HEK293 (cell line): ENCODE measurements at regions not wholly inside any gene's neighbourhood (a gene's known extent, or its start where the extent isn't known, plus 50 kb on each side); places are given as distances from the start of the nearest gene placed in this dataset.

Experiments
- CTCF ChIA-PET: fragments of 350-600 bp; formaldehyde crosslinking; extraction: SDS; loops from one replicate; lab custom pipeline; 2021; ENCODE audit warnings: antibody characterized with exemption; lab: Yijun Ruan, JAX
- POLR2A ChIA-PET: fragments of 300-600 bp; formaldehyde crosslinking; extraction: SDS; loops from one replicate; lab custom pipeline; 2020; ENCODE audit warnings: antibody characterized with exemption, inconsistent platforms; lab: Yijun Ruan, JAX
- H3K27ac ChIP-seq: fragments of 200-500 bp; sonication (Bioruptor generic); 2 replicates; pipeline ENCODE4 v1.5.1; 2014; ENCODE audit warnings: low read depth, low read length, control low read depth, inconsistent platforms; ENCODE audit errors: extremely low read depth
- H3K36me3 ChIP-seq, 2 experiments: fragments of 200-500 bp in 1 of 2; sonication (Bioruptor generic) in 1 of 2; 1 replicate in 1 of 2; 2 replicates in 1 of 2; pipeline ENCODE4 v1.5.1; 2014 to 2017; ENCODE audit warnings: inconsistent platforms in 2 of 2, low read length in 2 of 2; ENCODE audit not compliant: control insufficient read depth in 2 of 2, insufficient read depth in 1 of 2
- H3K4me1 ChIP-seq: fragments of 200-500 bp; sonication (Bioruptor generic); 2 replicates; pipeline ENCODE4 v1.5.1; 2014; ENCODE audit warnings: mild to moderate bottlenecking, low read length, inconsistent platforms; ENCODE audit not compliant: control insufficient read depth, insufficient read depth
- H3K4me3 ChIP-seq: 2 replicates; pipeline ENCODE4 v1.5.1; 2011; ENCODE audit warnings: low read depth, mild to moderate bottlenecking, control low read depth, low read length, moderate library complexity
- H3K9me3 ChIP-seq: fragments of 200-500 bp; sonication (Bioruptor generic); 2 replicates; pipeline ENCODE4 v1.5.1; 2014; ENCODE audit warnings: low read depth, low read length, inconsistent platforms; ENCODE audit not compliant: control insufficient read depth, insufficient read depth
- KLF8 ChIP-seq: fragments of 450-650 bp; formaldehyde crosslinking; IDR thresholded peaks from 2 replicates; pipeline ENCODE4 v1.5.1; 2016; ENCODE audit warnings: missing biosample characterization, missing genetic modification characterization
- OVOL3 ChIP-seq: fragments of 450-650 bp; formaldehyde crosslinking; IDR thresholded peaks from 2 replicates; pipeline ENCODE4 v1.5.1; 2016; ENCODE audit warnings: missing biosample characterization, missing genetic modification characterization
- SCRT1 ChIP-seq: fragments of 450-650 bp; formaldehyde crosslinking; IDR thresholded peaks from 2 replicates; pipeline ENCODE4 v1.5.1; 2016; ENCODE audit warnings: missing biosample characterization, missing genetic modification characterization, borderline replicate concordance
- TCF7L2 ChIP-seq: IDR thresholded peaks from 2 replicates; pipeline ENCODE4 v1.6.1; 2011; ENCODE audit warnings: low read depth, mild to moderate bottlenecking, inconsistent platforms, low read length, moderate library complexity, borderline replicate concordance
- ZFHX2 ChIP-seq: fragments of 450-650 bp; formaldehyde crosslinking; conservative IDR thresholded peaks from 2 replicates; pipeline ENCODE4 v1.5.1; 2016; ENCODE audit warnings: missing biosample characterization, missing genetic modification characterization
- ZFP69B ChIP-seq: fragments of 450-650 bp; formaldehyde crosslinking; IDR thresholded peaks from 2 replicates; pipeline ENCODE4 v1.5.1; 2016; ENCODE audit warnings: missing biosample characterization, missing genetic modification characterization
- ZNF169 ChIP-seq: fragments of 450-650 bp; formaldehyde crosslinking; IDR thresholded peaks from 2 replicates; pipeline ENCODE4 v1.5.1; 2016; ENCODE audit warnings: missing biosample characterization, missing genetic modification characterization
- ZNF223 ChIP-seq: fragments of 450-650 bp; formaldehyde crosslinking; IDR thresholded peaks from 2 replicates; pipeline ENCODE4 v1.5.1; 2016; ENCODE audit warnings: missing biosample characterization, missing genetic modification characterization
- ZNF274 ChIP-seq, 2 experiments: fragments of 200-500 bp in 1 of 2; fragments of 450-650 bp in 1 of 2; sonication (Bioruptor generic) in 1 of 2; formaldehyde crosslinking in 1 of 2; IDR thresholded peaks; 2 replicates each; pipeline versions ENCODE4 v1.5.1 to v1.6.1; 2014 to 2016; ENCODE audit warnings: borderline replicate concordance in 1 of 2, inconsistent platforms in 1 of 2, low read length in 1 of 2, missing biosample characterization in 1 of 2, missing genetic modification characterization in 1 of 2
- ZNF394 ChIP-seq: fragments of 450-650 bp; formaldehyde crosslinking; IDR thresholded peaks from 2 replicates; pipeline ENCODE4 v1.5.1; 2016; ENCODE audit warnings: missing biosample characterization, missing genetic modification characterization, mild to moderate bottlenecking, moderate library complexity, borderline replicate concordance
- ZNF514 ChIP-seq: fragments of 450-650 bp; formaldehyde crosslinking; IDR thresholded peaks from 2 replicates; pipeline ENCODE4 v1.5.1; 2016; ENCODE audit warnings: missing biosample characterization, missing genetic modification characterization
- ZNF768 ChIP-seq: fragments of 450-650 bp; formaldehyde crosslinking; IDR thresholded peaks from 2 replicates; pipeline ENCODE4 v1.5.1; 2018; ENCODE audit warnings: missing biosample characterization, mild to moderate bottlenecking, missing genetic modification characterization
- TF ChIP-seq, protein P1 (sequence below): fragments of 450-650 bp; formaldehyde crosslinking; IDR thresholded peaks from 2 replicates; pipeline ENCODE4 v1.5.1; 2016; ENCODE audit warnings: missing biosample characterization, missing genetic modification characterization
- TF ChIP-seq, protein P2 (sequence below): fragments of 450-650 bp; formaldehyde crosslinking; IDR thresholded peaks from 2 replicates; pipeline ENCODE4 v1.5.1; 2016; ENCODE audit warnings: missing biosample characterization, missing genetic modification characterization, low read depth
- TF ChIP-seq, protein P3 (sequence below): fragments of 450-650 bp; IDR thresholded peaks from 2 replicates; pipeline ENCODE4 v1.5.1; 2018; ENCODE audit warnings: missing biosample characterization, missing genetic modification characterization
- TF ChIP-seq, protein P4 (sequence below): fragments of 450-650 bp; formaldehyde crosslinking; IDR thresholded peaks from 2 replicates; pipeline ENCODE4 v1.5.1; 2016; ENCODE audit warnings: missing biosample characterization, missing genetic modification characterization
- TF ChIP-seq, protein P5 (sequence below): fragments of 450-650 bp; formaldehyde crosslinking; IDR thresholded peaks from 2 replicates; pipeline ENCODE4 v1.5.1; 2016; ENCODE audit warnings: missing biosample characterization, missing genetic modification characterization, borderline replicate concordance

DNA sequence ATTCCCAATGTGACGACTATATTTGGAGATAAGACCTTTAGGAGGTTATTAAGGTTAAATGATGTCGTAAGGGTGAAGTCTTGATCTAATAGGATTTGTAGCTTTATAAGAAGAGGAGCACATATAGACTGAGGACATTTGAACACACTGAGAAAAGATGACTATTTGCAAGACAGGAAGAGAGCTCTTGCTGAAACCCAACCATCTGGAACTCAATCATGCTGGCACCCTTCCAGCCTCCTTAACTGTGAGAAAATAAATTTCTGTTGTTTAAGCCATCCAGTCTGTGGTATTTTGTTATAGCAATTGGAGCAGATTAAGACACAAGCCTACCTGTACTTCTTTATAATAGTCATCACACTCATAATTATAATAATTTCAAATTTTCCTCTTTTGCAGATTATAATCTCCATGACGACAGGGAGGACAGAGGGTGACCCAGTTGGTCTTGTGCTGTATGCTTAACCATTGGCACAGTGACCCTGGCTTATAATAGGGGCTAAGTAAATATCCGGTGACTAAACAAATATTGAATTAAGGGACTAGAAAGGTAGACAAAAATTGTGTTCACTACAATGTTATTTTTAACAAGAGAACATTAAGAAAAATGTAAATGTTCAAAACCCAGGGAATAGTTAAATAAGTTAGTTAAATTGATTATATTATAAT is 206.4 kb upstream of the HDDC2 start:
- CTCF ChIA-PET, result interaction anchor here (1.3 kb wide), 1 partner anchor 245 kb away, joined by 4 read pairs; no protein-coding TSS in a partner anchor
- POLR2A ChIA-PET, result no interaction called here

DNA sequence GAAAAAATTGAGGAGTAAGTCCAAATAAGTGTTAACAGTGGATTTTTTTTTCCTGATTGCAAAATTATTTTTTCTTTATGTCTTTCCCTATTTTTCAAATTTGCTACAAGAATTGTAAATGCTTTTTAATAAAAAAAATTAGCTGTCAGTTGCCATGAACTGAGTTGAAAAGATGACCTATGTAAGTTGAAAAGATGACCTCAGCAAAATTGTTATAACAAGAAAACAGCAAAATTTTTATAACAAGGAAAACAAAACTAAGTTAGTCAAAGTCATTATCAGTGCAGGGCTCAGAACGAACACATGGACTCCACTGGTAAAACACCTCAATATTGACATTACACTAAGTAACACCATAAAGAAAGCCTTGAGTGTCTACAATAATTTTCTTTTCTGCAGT is 207.0 kb upstream of the HDDC2 start:
- TF ChIP-seq TCF7L2 (no peak), OVOL3 (no peak)
- TF ChIP-seq, protein P1, sequence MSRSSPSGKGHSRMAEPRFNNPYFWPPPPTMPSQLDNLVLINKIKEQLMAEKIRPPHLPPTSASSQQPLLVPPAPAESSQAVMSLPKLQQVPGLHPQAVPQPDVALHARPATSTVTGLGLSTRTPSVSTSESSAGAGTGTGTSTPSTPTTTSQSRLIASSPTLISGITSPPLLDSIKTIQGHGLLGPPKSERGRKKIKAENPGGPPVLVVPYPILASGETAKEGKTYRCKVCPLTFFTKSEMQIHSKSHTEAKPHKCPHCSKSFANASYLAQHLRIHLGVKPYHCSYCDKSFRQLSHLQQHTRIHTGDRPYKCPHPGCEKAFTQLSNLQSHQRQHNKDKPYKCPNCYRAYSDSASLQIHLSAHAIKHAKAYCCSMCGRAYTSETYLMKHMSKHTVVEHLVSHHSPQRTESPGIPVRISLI (tag by site-specific recombination), result 0 out of 2 replicates have a peak, but pooled peaks have one; percentile 34
- TF ChIP-seq, all 188 proteins: peak for 1
- ChIA-PET POLR2A (no interaction called here), CTCF (no interaction called here)
- Histone ChIP-seq H3K4me1 (peaks cover 8% of the 10 kb centered on the region), H3K36me3 (no peaks in the 10 kb centered on the region), H3K4me3 (no peak overlapping the region), H3K9me3 (no peaks in the 10 kb centered on the region), H3K27ac (no peak overlapping the region)

More for the DNA sequence above, 206.4 kb upstream of the HDDC2 start:
- no peak overlapping the region for H3K27ac ChIP-seq
- H3K36me3 ChIP-seq, result no peaks in the 10 kb centered on the region
- peaks cover 8% of the 10 kb centered on the region for H3K4me1 ChIP-seq
- no peak overlapping the region for H3K4me3 ChIP-seq
- H3K9me3 ChIP-seq, result no peaks in the 10 kb centered on the region
- TF ChIP-seq, protein P2, sequence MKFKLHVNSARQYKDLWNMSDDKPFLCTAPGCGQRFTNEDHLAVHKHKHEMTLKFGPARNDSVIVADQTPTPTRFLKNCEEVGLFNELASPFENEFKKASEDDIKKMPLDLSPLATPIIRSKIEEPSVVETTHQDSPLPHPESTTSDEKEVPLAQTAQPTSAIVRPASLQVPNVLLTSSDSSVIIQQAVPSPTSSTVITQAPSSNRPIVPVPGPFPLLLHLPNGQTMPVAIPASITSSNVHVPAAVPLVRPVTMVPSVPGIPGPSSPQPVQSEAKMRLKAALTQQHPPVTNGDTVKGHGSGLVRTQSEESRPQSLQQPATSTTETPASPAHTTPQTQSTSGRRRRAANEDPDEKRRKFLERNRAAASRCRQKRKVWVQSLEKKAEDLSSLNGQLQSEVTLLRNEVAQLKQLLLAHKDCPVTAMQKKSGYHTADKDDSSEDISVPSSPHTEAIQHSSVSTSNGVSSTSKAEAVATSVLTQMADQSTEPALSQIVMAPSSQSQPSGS, result no peak
- TF ChIP-seq ZFP69B (tag by site-specific recombination), result no peak

DNA sequence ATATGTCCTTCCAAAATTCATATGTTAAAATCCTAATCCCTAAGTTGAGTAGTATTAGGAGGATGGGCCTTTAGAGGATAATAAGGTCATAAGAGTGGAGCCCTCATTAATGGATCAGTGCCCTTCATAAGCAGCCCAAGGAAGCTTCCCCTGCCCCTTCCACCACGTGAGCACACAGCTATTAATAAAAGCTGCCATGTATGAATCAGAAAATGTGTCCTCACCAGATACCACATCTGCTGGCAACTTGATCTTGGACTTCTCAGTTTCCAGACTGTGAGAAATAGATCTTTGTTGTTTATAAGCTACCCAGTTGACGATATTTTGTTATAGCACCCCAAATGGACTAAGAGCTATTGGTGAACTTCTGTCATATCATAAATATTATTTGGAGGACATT is 207.7 kb upstream of the HDDC2 start:
- ChIA-PET CTCF (interaction anchor here (1.6 kb wide), 1 partner anchor 196 kb away, joined by 6 read pairs; no protein-coding TSS in a partner anchor), POLR2A (no interaction called here)
- H3K4me1 ChIP-seq, result peaks cover 8% of the 10 kb centered on the region
- H3K27ac ChIP-seq, result no peak overlapping the region
- H3K4me3 ChIP-seq, result no peak overlapping the region
- TF ChIP-seq ZNF394 (no peak), ZNF514 (tag by site-specific recombination) (no peak), ZNF223 (tag by site-specific recombination) (no peak), ZNF169 (tag by site-specific recombination) (no peak), KLF8 (tag by site-specific recombination) (no peak), ZNF274 (IDR thresholded peaks at IDR 0.05; ENCODE audit: low read length) (no peak), ZNF274 (tag by site-specific recombination; IDR thresholded peaks at IDR 0.05; ENCODE audit: borderline replicate concordance) (no peak), SCRT1 (tag by site-specific recombination) (no peak), ZNF768 (no peak), ZFHX2 (tag by site-specific recombination) (no peak)
- TF ChIP-seq, protein P3, sequence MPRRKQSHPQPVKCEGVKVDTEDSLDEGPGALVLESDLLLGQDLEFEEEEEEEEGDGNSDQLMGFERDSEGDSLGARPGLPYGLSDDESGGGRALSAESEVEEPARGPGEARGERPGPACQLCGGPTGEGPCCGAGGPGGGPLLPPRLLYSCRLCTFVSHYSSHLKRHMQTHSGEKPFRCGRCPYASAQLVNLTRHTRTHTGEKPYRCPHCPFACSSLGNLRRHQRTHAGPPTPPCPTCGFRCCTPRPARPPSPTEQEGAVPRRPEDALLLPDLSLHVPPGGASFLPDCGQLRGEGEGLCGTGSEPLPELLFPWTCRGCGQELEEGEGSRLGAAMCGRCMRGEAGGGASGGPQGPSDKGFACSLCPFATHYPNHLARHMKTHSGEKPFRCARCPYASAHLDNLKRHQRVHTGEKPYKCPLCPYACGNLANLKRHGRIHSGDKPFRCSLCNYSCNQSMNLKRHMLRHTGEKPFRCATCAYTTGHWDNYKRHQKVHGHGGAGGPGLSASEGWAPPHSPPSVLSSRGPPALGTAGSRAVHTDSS (tag by site-specific recombination), result no peak
- TF ChIP-seq, protein P4, sequence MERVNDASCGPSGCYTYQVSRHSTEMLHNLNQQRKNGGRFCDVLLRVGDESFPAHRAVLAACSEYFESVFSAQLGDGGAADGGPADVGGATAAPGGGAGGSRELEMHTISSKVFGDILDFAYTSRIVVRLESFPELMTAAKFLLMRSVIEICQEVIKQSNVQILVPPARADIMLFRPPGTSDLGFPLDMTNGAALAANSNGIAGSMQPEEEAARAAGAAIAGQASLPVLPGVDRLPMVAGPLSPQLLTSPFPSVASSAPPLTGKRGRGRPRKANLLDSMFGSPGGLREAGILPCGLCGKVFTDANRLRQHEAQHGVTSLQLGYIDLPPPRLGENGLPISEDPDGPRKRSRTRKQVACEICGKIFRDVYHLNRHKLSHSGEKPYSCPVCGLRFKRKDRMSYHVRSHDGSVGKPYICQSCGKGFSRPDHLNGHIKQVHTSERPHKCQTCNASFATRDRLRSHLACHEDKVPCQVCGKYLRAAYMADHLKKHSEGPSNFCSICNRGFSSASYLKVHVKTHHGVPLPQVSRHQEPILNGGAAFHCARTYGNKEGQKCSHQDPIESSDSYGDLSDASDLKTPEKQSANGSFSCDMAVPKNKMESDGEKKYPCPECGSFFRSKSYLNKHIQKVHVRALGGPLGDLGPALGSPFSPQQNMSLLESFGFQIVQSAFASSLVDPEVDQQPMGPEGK, result no peak
- TF ChIP-seq, protein P5, sequence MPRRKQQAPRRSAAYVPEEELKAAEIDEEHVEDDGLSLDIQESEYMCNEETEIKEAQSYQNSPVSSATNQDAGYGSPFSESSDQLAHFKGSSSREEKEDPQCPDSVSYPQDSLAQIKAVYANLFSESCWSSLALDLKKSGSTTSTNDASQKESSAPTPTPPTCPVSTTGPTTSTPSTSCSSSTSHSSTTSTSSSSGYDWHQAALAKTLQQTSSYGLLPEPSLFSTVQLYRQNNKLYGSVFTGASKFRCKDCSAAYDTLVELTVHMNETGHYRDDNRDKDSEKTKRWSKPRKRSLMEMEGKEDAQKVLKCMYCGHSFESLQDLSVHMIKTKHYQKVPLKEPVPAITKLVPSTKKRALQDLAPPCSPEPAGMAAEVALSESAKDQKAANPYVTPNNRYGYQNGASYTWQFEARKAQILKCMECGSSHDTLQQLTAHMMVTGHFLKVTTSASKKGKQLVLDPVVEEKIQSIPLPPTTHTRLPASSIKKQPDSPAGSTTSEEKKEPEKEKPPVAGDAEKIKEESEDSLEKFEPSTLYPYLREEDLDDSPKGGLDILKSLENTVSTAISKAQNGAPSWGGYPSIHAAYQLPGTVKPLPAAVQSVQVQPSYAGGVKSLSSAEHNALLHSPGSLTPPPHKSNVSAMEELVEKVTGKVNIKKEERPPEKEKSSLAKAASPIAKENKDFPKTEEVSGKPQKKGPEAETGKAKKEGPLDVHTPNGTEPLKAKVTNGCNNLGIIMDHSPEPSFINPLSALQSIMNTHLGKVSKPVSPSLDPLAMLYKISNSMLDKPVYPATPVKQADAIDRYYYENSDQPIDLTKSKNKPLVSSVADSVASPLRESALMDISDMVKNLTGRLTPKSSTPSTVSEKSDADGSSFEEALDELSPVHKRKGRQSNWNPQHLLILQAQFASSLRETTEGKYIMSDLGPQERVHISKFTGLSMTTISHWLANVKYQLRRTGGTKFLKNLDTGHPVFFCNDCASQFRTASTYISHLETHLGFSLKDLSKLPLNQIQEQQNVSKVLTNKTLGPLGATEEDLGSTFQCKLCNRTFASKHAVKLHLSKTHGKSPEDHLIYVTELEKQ (tag by site-specific recombination), result no peak
- no peaks in the 10 kb centered on the region for H3K9me3 ChIP-seq
- no peaks in the 10 kb centered on the region for H3K36me3 ChIP-seq
